ENCODE measurements at regions not wholly inside any gene's neighbourhood (a gene's known extent, or its start where the extent isn't known, plus 50 kb on each side); places are given as distances from the start of the nearest gene placed in this dataset.
"Not testable (repeated sequence)": the region's sequence is repeated elsewhere in the genome, so short reads cannot be mapped to it uniquely, and the experiment has no call there.

DNA sequence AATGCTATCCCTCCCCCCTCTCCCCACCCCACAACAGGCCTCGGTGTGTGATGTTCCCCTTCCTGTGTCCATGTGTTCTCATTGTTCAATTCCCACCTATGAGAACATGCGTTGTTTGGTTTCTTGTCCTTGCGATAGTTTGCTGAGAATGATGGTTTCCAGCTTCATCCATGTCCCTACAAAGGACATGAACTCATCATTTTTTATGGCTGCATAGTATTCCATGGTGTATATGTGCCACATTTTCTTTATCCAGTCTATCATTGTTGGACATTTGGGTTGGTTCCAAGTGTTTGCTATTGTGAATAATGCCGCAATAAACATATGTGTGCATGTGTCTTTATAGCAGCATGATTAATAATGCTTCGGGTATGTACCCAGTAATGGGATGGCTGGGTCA lies 1156.1 kb downstream of the NAALADL2 start:
- TF ChIP-seq GATA1 (IDR thresholded peaks at IDR 0.05; ENCODE audit: low read depth, low read length); POLR2A (IDR thresholded peaks at IDR 0.05; ENCODE audit: low read length): not testable (repeated sequence)

Data from erythroblast (primary cell).